CD4-positive, alpha-beta T cell treated with Interleukin-6 for 4 hours (primary cell): ENCODE measurements at regions not wholly inside any gene's neighbourhood (a gene's known extent, or its start where the extent isn't known, plus 50 kb on each side); places are given as distances from the start of the nearest gene placed in this dataset.

Experiments used
- DNase-seq: peaks from one replicate; pipeline ENCODE4 v3.0.0-alpha.2; 2020; ENCODE audit warnings: mixed read lengths

- no peak for DNase-seq
Measured at GRCh38 chr6:98578016-98578415, 256.4 kb upstream of the POU3F2 start.

GRCh38 chr6:98579079-98579478 is 255.3 kb upstream of the POU3F2 start:
- DNase-seq: no peak

- DNase-seq: no peak
Measured at GRCh38 chr6:98579941-98580340, 254.4 kb upstream of the POU3F2 start.

- no peak for DNase-seq
Measured at GRCh38 chr6:98581705-98582104, 252.7 kb upstream of the POU3F2 start.

- no peak for DNase-seq
Measured at GRCh38 chr6:98583506-98583905, 250.9 kb upstream of the POU3F2 start.

- DNase-seq: no peak
Measured at GRCh38 chr6:98586163-98586562, 248.2 kb upstream of the POU3F2 start.

- no peak for DNase-seq
Measured at GRCh38 chr6:98587555-98587954, 246.8 kb upstream of the POU3F2 start.

GRCh38 chr6:98589536-98589935 is 244.8 kb upstream of the POU3F2 start:
- no peak for DNase-seq

- no peak for DNase-seq
Measured at GRCh38 chr6:98590136-98590681, 244.2 kb upstream of the POU3F2 start.

- DNase-seq: no peak
Measured at GRCh38 chr6:98590997-98591396, 243.4 kb upstream of the POU3F2 start.

- DNase-seq: no peak
Measured at GRCh38 chr6:98593676-98594075, 240.7 kb upstream of the POU3F2 start.

GRCh38 chr6:98601716-98602115 is 232.7 kb upstream of the POU3F2 start:
- DNase-seq: no peak

- no peak for DNase-seq
Measured at GRCh38 chr6:98605705-98606104, 228.7 kb upstream of the POU3F2 start.

- no peak for DNase-seq
Measured at GRCh38 chr6:98627129-98627775, 207.1 kb upstream of the POU3F2 start.

- no peak for DNase-seq
Measured at GRCh38 chr6:98633886-98634285, 200.5 kb upstream of the POU3F2 start.

GRCh38 chr6:98634569-98634968 is 199.8 kb upstream of the POU3F2 start:
- DNase-seq: no peak

- DNase-seq: no peak
Measured at GRCh38 chr6:98635191-98635590, 199.2 kb upstream of the POU3F2 start.

GRCh38 chr6:98636941-98637340 is 197.4 kb upstream of the POU3F2 start:
- DNase-seq: no peak

- no peak for DNase-seq
Measured at GRCh38 chr6:98639089-98639635, 195.2 kb upstream of the POU3F2 start.

GRCh38 chr6:98640366-98640765 is 194.0 kb upstream of the POU3F2 start:
- DNase-seq: no peak

GRCh38 chr6:98641949-98642719 is 192.2 kb upstream of the POU3F2 start:
- DNase-seq: no peak

GRCh38 chr6:98644063-98644462 is 190.3 kb upstream of the POU3F2 start:
- DNase-seq: no peak

GRCh38 chr6:98648211-98648914 is 186.0 kb upstream of the POU3F2 start:
- no peak for DNase-seq
